SK-N-SH (cell line): ENCODE measurements at regions not wholly inside any gene's neighbourhood (a gene's known extent, or its start where the extent isn't known, plus 50 kb on each side); places are given as distances from the start of the nearest gene placed in this dataset.
"Not testable (repeated sequence)": the region's sequence is repeated elsewhere in the genome, so short reads cannot be mapped to it uniquely, and the experiment has no call there.

ENCODE experiments used
- CTCF ChIA-PET: fragments of 300-600, 350-600 bp; formaldehyde crosslinking; extraction: SDS; loops from one replicate; lab custom pipeline; 2021; lab: Yijun Ruan, JAX
- POLR2A ChIA-PET: fragments of 350-600 bp; sonication (Branson Sonifier 250); formaldehyde crosslinking; extraction: SDS; loops from one replicate; lab custom pipeline; 2020; ENCODE audit warnings: antibody characterized with exemption, inconsistent platforms; lab: Yijun Ruan, JAX
- DNase-seq: peaks from one replicate; pipeline ENCODE4 v3.0.0; 2012
- H2AFZ ChIP-seq: fragments of 200-600 bp; sonication (generic); 2 replicates; pipeline ENCODE4 v1.8.1; 2016; ENCODE audit warnings: antibody characterized with exemption, mild to moderate bottlenecking, low read depth
- H3F3A ChIP-seq: fragments of 200-600 bp; sonication (generic); replicated peaks from 2 replicates; pipeline ENCODE3; 2016; ENCODE audit warnings: antibody characterized with exemption, mild to moderate bottlenecking; ENCODE audit not compliant: insufficient read depth
- H3K27ac ChIP-seq, 2 experiments: fragments of 200-500 bp in 1 of 2; fragments of 200-600 bp in 1 of 2; sonication (Bioruptor generic) in 1 of 2; sonication (generic), shearing (Covaris generic) in 1 of 2; 2 replicates each; pipeline versions ENCODE4 v1.5.1 to v1.6.1; 2014 to 2016; ENCODE audit warnings: low read depth in 2 of 2, inconsistent platforms in 1 of 2, low read length in 1 of 2, mild to moderate bottlenecking in 1 of 2, mixed read lengths in 1 of 2
- H3K27me3 ChIP-seq: fragments of 200-600 bp; sonication (generic), shearing (Covaris generic); 2 replicates; pipeline ENCODE4 v1.6.1; 2016; ENCODE audit warnings: mixed run types; ENCODE audit not compliant: insufficient read depth
- H3K36me3 ChIP-seq, 2 experiments: fragments of 200-500 bp in 1 of 2; fragments of 200-600 bp in 1 of 2; sonication (Bioruptor generic) in 1 of 2; sonication (generic) in 1 of 2; replicated peaks in 1 of 2; 2 replicates each; pipeline versions ENCODE3 to v1.5.1; 2014 to 2016; ENCODE audit warnings: low read length in 1 of 2, mild to moderate bottlenecking in 1 of 2; ENCODE audit not compliant: insufficient read depth in 2 of 2, control insufficient read depth in 1 of 2
- H3K4me1 ChIP-seq, 2 experiments: fragments of 200-500 bp in 1 of 2; fragments of 200-600 bp in 1 of 2; sonication (Bioruptor generic) in 1 of 2; sonication (generic), shearing (Covaris generic) in 1 of 2; 2 replicates each; pipeline versions ENCODE4 v1.5.1 to v1.6.1; 2014 to 2016; ENCODE audit warnings: low read depth in 1 of 2, low read length in 1 of 2, mixed run types in 1 of 2; ENCODE audit not compliant: insufficient read depth in 2 of 2, control insufficient read depth in 1 of 2
- H3K4me2 ChIP-seq: fragments of 200-600 bp; sonication (generic), shearing (Covaris generic); 2 replicates; pipeline ENCODE4 v1.6.1; 2017; ENCODE audit warnings: mixed run types
- H3K4me3 ChIP-seq, 2 experiments: fragments of 200-500 bp in 1 of 2; fragments of 200-600 bp in 1 of 2; sonication (Bioruptor generic) in 1 of 2; sonication (generic), shearing (Covaris generic) in 1 of 2; 2 replicates each; pipeline versions ENCODE4 v1.5.1 to v1.8.1; 2014 to 2016; ENCODE audit warnings: low read depth in 2 of 2, inconsistent platforms in 1 of 2, low read length in 1 of 2, mild to moderate bottlenecking in 1 of 2, mixed read lengths in 1 of 2, moderate library complexity in 1 of 2
- H3K79me2 ChIP-seq: fragments of 200-600 bp; sonication (generic); 2 replicates; pipeline ENCODE4 v1.8.1; 2017; ENCODE audit warnings: mild to moderate bottlenecking; ENCODE audit not compliant: insufficient read depth
- H3K9ac ChIP-seq: fragments of 200-600 bp; sonication (generic); 2 replicates; pipeline ENCODE4 v1.6.1; 2017; ENCODE audit warnings: mixed run types
- H3K9me2 ChIP-seq: fragments of 200-600 bp; sonication (generic); 2 replicates; pipeline ENCODE4 v1.6.1; 2017; ENCODE audit warnings: mixed run types
- H3K9me3 ChIP-seq: fragments of 200-600 bp; sonication (generic); 2 replicates; pipeline ENCODE4 v1.6.1; 2017; ENCODE audit warnings: mixed run types, mild to moderate bottlenecking, moderate library complexity
- H4K20me1 ChIP-seq: fragments of 200-600 bp; sonication (generic); 2 replicates; pipeline ENCODE4 v1.6.1; 2017; ENCODE audit warnings: mild to moderate bottlenecking, mixed run types; ENCODE audit not compliant: insufficient read depth
- CHD2 ChIP-seq: fragments of 150-350 bp; IDR thresholded peaks from 2 replicates; pipeline ENCODE4 v1.6.1; 2018; ENCODE audit warnings: low read length; ENCODE audit not compliant: partially characterized antibody
- EP300 ChIP-seq, 2 experiments: IDR thresholded peaks; 2 replicates each; pipeline versions ENCODE4 v1.4.0 to v1.6.1; 2012; ENCODE audit warnings: borderline replicate concordance in 1 of 2, low read depth in 1 of 2, low read length in 1 of 2
- FOXM1 ChIP-seq: IDR thresholded peaks from 2 replicates; pipeline ENCODE4 v1.4.0; 2012; ENCODE audit warnings: low read depth, mild to moderate bottlenecking
- GABPA ChIP-seq: IDR thresholded peaks from 2 replicates; pipeline ENCODE4 v1.4.0; 2012; ENCODE audit warnings: low read depth, mild to moderate bottlenecking
- JUND ChIP-seq: IDR thresholded peaks from 2 replicates; pipeline ENCODE4 v1.4.0; 2012
- MEF2A ChIP-seq: IDR thresholded peaks from 2 replicates; pipeline ENCODE4 v1.4.0; 2012; ENCODE audit warnings: low read depth, borderline replicate concordance
- NRF1 ChIP-seq: IDR thresholded peaks from 2 replicates; pipeline ENCODE4 v1.6.1; 2012; ENCODE audit warnings: low read depth, mild to moderate bottlenecking, low read length
- POLR2AphosphoS5 ChIP-seq: IDR thresholded peaks from 2 replicates; pipeline ENCODE4 v1.6.1; 2012; ENCODE audit warnings: low read depth, low read length
- RAD21 ChIP-seq: IDR thresholded peaks from 2 replicates; pipeline ENCODE4 v1.6.1; 2012; ENCODE audit warnings: mild to moderate bottlenecking, low read length
- RFX5 ChIP-seq: IDR thresholded peaks from 2 replicates; pipeline ENCODE4 v1.6.1; 2012; ENCODE audit warnings: mild to moderate bottlenecking, improper control_type of control experiment, low read length
- SIN3A ChIP-seq: IDR thresholded peaks from 2 replicates; pipeline ENCODE4 v1.6.1; 2012; ENCODE audit warnings: low read depth, mild to moderate bottlenecking, low read length, moderate library complexity, borderline replicate concordance
- TAF1 ChIP-seq: IDR thresholded peaks from 2 replicates; pipeline ENCODE4 v1.6.1; 2012; ENCODE audit warnings: low read depth, mild to moderate bottlenecking, low read length, moderate library complexity, borderline replicate concordance
- TCF12 ChIP-seq: IDR thresholded peaks from 2 replicates; pipeline ENCODE4 v1.4.0; 2012
- TEAD4 ChIP-seq: IDR thresholded peaks from 2 replicates; pipeline ENCODE4 v1.4.0; 2012; ENCODE audit warnings: mild to moderate bottlenecking, borderline replicate concordance; ENCODE audit not compliant: insufficient read depth
- YY1 ChIP-seq: IDR thresholded peaks from 2 replicates; pipeline ENCODE4 v1.4.0; 2012; ENCODE audit warnings: low read depth, mild to moderate bottlenecking
- WGBS: methylation state at CpG from one replicate; pipeline ENCODE4 v1.1.6; 2017; ENCODE audit warnings: low lambda C conversion rate; 5-methylcytosine and 5-hydroxymethylcytosine counted together
- TF ChIP-seq, protein P1 (sequence below): fragments of 150-350 bp; IDR thresholded peaks from 2 replicates; pipeline ENCODE4 v1.6.1; 2017; ENCODE audit warnings: antibody characterized with exemption, low read length, low read depth, borderline replicate concordance
- TF ChIP-seq, protein P2 (sequence below): fragments of 150-350 bp; IDR thresholded peaks from 2 replicates; pipeline ENCODE4 v1.6.1; 2016; ENCODE audit warnings: mild to moderate bottlenecking, low read depth, low read length
- TF ChIP-seq, protein P3 (sequence below): IDR thresholded peaks from 2 replicates; pipeline ENCODE4 v1.4.0; 2012; ENCODE audit warnings: low read depth, borderline replicate concordance
- TF ChIP-seq, protein P4 (sequence below): IDR thresholded peaks from 2 replicates; pipeline ENCODE4 v1.4.0; 2012; ENCODE audit warnings: low read depth, borderline replicate concordance

DNA sequence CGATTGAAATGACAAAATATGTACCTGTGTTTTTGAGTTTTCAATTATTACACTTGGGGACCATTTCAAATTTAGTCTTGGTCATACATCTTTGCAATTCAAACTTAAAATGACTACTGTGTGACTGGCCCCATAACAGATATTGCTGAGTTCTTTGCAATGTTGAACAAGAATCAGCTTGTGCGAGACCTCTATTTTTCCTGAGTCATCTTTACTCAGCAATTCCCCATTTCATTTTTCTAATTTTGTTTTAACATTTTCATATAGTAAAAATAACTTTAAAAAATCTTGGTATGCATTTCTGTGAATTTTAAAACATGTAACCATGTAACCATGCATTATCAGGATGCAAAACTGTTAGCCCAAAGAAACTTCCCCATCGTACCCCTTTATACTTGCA lies 678.1 kb downstream of the ANKRD7 start:
- no peaks in the 10 kb centered on the region for H3K9me2 ChIP-seq
- H3K4me1 ChIP-seq: no peaks in the 10 kb centered on the region
- H3K4me3 ChIP-seq: no peak overlapping the region
- no peaks in the 10 kb centered on the region for H3K27me3 ChIP-seq
- CTCF ChIA-PET: no interaction called here
- H3K9ac ChIP-seq: no peak overlapping the region
- 43% methylated on average over 3 of the region's 3 CpGs for WGBS
- no peaks in the 10 kb centered on the region for H3K9me3 ChIP-seq
- no peak for DNase-seq
- no peak overlapping the region for H3K4me2 ChIP-seq
- H2AFZ ChIP-seq: no peak overlapping the region
- no peaks in the 10 kb centered on the region for H3K79me2 ChIP-seq
- H4K20me1 ChIP-seq: no peaks in the 10 kb centered on the region
- no peaks in the 10 kb centered on the region for H3F3A ChIP-seq
- POLR2A ChIA-PET: no interaction called here
- H3K36me3 ChIP-seq: no peaks in the 10 kb centered on the region
- H3K27ac ChIP-seq: no peak overlapping the region
- no peak for TF ChIP-seq GABPA
- no peak for TF ChIP-seq NRF1
- TF ChIP-seq FOXM1: no peak
- TF ChIP-seq POLR2AphosphoS5: no peak
- TF ChIP-seq TAF1: no peak

DNA sequence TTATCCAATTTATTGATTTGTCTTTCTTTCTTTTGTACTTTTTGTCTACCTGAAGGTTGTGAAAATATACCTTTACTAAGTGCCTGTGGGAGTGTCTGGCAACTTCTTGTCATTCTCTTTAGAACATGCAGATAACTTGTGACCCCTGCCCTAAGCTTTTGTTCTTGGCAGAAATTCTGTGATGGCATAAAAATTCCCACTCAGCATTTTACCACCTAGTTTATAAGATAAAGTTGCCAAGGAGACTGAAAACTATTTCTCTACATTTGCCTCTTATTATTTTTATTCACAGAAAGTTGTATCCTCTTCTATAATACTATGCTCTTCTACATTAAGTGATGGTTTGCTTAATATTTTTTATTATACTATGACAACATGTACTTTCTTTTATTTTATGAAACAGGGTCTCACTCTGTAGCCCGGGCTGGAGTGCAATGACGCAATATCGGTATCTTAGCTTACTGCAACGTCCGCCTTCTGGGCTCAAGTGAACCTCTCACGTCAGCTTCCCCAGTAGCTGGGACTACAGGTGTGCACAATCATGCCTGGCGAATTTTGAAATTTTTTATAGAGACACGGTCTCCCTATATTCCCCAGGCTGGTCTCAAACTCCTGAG lies 683.5 kb downstream of the ANKRD7 start:
- POLR2A ChIA-PET: no interaction called here
- Histone ChIP-seq H4K20me1 (no peaks in the 10 kb centered on the region), H2AFZ (no peak overlapping the region), H3K4me1 (no peaks in the 10 kb centered on the region; a peak in 1 of 4 replicates), H3K27ac (no peak overlapping the region), H3K4me2 (no peak overlapping the region), H3F3A (no peaks in the 10 kb centered on the region), H3K79me2 (no peaks in the 10 kb centered on the region), H3K9ac (no peak overlapping the region), H3K36me3 (no peaks in the 10 kb centered on the region), H3K4me3 (no peak overlapping the region), H3K9me3 (no peaks in the 10 kb centered on the region), H3K9me2 (no peaks in the 10 kb centered on the region), H3K27me3 (no peaks in the 10 kb centered on the region)
- TF ChIP-seq YY1 (no peak), EP300 (IDR thresholded peaks at IDR 0.05; ENCODE audit: borderline replicate concordance in 1 of 2, low read depth in 1 of 2, low read length in 1 of 2) (no peak), TCF12 (no peak), NRF1 (no peak), SIN3A (no peak), CHD2 (no peak), RFX5 (no peak), MEF2A (no peak), TEAD4 (no peak), GABPA (no peak), POLR2AphosphoS5 (no peak), RAD21 (no peak), JUND (no peak)
- TF ChIP-seq, protein P1, sequence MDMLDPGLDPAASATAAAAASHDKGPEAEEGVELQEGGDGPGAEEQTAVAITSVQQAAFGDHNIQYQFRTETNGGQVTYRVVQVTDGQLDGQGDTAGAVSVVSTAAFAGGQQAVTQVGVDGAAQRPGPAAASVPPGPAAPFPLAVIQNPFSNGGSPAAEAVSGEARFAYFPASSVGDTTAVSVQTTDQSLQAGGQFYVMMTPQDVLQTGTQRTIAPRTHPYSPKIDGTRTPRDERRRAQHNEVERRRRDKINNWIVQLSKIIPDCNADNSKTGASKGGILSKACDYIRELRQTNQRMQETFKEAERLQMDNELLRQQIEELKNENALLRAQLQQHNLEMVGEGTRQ: no peak
- TF ChIP-seq, protein P2, sequence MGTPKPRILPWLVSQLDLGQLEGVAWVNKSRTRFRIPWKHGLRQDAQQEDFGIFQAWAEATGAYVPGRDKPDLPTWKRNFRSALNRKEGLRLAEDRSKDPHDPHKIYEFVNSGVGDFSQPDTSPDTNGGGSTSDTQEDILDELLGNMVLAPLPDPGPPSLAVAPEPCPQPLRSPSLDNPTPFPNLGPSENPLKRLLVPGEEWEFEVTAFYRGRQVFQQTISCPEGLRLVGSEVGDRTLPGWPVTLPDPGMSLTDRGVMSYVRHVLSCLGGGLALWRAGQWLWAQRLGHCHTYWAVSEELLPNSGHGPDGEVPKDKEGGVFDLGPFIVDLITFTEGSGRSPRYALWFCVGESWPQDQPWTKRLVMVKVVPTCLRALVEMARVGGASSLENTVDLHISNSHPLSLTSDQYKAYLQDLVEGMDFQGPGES: no peak
- TF ChIP-seq, protein P3, sequence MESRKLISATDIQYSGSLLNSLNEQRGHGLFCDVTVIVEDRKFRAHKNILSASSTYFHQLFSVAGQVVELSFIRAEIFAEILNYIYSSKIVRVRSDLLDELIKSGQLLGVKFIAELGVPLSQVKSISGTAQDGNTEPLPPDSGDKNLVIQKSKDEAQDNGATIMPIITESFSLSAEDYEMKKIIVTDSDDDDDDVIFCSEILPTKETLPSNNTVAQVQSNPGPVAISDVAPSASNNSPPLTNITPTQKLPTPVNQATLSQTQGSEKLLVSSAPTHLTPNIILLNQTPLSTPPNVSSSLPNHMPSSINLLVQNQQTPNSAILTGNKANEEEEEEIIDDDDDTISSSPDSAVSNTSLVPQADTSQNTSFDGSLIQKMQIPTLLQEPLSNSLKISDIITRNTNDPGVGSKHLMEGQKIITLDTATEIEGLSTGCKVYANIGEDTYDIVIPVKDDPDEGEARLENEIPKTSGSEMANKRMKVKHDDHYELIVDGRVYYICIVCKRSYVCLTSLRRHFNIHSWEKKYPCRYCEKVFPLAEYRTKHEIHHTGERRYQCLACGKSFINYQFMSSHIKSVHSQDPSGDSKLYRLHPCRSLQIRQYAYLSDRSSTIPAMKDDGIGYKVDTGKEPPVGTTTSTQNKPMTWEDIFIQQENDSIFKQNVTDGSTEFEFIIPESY: no peak
- TF ChIP-seq, protein P4, sequence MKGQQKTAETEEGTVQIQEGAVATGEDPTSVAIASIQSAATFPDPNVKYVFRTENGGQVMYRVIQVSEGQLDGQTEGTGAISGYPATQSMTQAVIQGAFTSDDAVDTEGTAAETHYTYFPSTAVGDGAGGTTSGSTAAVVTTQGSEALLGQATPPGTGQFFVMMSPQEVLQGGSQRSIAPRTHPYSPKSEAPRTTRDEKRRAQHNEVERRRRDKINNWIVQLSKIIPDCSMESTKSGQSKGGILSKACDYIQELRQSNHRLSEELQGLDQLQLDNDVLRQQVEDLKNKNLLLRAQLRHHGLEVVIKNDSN: no peak
- DNase-seq: no peak
- CTCF ChIA-PET: interaction anchor here (0.7 to 1.4 kb wide), 2 partner anchors 10 to 268 kb away, joined by 3 to 4 read pairs; no protein-coding TSS in a partner anchor
- WGBS: 64% methylated on average over 8 of the region's 8 CpGs

DNA sequence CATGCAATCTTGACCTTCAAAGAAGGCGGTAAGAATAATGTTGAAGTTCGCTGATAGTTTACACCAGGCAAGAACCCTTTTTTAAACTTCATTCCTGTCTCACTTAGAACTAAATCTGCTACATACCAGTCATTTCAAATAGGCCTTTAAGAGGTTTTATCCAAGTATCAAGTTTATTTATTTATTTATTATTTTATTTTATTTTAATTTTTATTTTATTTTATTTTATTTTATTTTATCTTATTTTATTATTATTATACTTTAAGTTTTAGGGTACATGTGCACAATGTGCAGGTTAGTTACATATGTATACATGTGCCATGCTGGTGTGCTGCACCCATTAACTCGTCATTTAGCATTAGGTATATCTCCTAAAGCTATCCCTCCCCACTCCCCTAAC lies 691.6 kb downstream of the ANKRD7 start:
- H3K4me3 ChIP-seq, DNase-seq, H3F3A ChIP-seq, H3K4me2 ChIP-seq, H3K4me1 ChIP-seq, H3K36me3 ChIP-seq, H3K9me2 ChIP-seq, H2AFZ ChIP-seq, H3K79me2 ChIP-seq, H3K27me3 ChIP-seq, H4K20me1 ChIP-seq, H3K9ac ChIP-seq, POLR2A ChIA-PET, H3K27ac ChIP-seq, H3K9me3 ChIP-seq: not testable (repeated sequence)
- WGBS: 44% methylated on average over 3 of the region's 3 CpGs
- CTCF ChIA-PET: interaction anchor here (1.6 kb wide), 1 partner anchor 260 kb away, joined by 7 read pairs; no protein-coding TSS in a partner anchor
